Inferior parietal cortex (tissue), 1 donor: ENCODE measurements at regions not wholly inside any gene's neighbourhood (a gene's known extent, or its start where the extent isn't known, plus 50 kb on each side); places are given as distances from the start of the nearest gene placed in this dataset.
"Not testable (repeated sequence)": the region's sequence is repeated elsewhere in the genome, so short reads cannot be mapped to it uniquely, and the experiment has no call there.

Source experiments
- DNase-seq: peaks from one replicate; pipeline ENCODE4 v3.0.0-alpha.2; 2016; ENCODE audit errors: extremely low spot score

DNA sequence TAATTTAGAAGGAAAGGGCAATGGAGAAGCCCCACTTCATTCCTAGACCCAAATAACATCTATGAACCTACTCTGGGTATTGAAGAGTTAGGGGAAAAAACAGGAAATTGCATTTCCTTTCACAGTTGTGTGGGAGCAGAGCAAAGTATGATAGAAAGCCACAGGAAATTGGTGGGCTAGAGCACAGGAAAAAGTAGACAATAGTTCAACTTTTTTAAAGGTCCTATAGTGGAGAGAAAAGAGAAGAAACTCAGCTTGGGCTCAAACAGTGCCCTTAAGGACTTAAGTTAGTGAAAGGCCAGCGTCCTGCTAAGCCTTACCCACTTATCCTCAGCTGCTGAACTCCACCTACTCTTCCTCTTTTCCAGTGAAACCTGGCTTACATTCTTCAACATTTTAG is 258.1 kb downstream of the DPY19L2 start:
- DNase-seq: no peak

DNA sequence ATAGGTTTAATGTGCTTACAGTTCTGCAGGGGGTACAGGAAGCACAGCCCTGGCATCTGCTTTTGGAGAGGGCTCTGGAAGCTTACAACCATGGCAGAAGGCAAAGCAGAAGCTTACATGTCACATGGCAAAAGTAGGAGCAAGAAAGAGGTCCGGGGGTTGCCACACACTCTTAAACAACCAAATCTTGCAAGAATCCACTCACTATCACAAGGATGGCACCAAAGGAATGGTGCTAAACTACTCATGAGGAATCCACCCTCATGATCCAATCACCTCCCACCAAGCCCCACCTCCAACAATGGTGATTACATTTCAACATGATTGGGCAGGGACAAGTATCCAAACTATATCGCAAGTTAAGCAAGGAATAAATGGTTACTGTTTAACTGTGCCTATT is 255.8 kb upstream of the AVPR1A start:
- no peak for DNase-seq

DNA sequence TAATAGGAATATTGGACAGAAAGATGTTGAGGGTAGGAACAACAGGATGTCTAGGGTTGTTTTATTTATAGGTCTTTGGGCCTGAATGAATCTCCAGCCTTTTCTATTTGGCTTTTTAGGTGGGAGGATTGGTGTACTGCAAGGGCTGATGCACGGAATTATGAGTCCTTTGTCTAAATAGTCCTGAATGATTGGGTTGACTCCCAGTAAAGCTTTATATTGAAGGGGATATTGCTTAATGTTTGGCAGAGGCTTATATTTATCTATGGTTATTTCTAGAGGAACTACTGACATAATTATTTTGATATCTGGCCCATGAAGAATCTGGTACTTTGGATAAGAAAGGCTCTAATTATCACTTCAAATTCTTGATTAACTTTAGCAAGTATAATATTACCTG is 253.6 kb upstream of the AVPR1A start:
- no peak for DNase-seq

DNA sequence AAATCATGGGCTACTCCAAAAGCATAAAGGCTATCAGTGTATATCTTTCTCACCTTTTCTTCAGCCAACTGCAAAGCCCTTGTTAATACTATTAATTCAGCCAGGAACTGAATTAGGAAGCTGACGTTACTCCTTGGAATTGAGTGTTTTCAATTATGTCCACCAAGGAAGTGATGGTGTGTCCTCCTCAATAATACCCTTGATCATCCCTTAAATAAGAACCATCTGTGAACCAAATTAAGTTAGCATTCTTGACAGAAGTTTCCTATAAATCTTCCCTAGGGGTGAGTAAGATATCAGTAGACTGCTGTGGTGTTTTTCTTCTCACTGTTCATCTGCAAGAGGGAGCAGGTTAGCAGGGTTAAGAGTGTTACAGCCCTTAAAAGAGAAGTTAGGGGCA is 252.3 kb upstream of the AVPR1A start:
- DNase-seq: no peak

DNA sequence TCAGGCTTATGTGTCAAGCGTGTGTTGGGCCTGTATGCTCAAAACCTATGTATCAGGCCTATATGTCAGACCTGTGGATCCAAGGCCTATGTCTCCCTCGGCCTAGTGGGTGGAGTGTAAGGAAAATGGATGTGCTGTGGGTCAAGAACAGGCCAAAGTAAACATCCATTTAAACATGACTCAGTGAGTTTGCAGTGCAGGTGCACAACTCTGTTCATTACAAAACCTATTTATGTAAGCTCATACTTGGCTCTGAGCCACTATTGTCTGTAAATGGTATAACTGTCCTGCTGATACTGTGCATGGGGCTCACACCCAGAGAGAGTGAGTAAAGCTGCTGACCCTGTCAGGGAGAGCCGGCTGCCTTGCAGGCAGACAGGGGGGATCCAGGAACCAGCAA is 249.7 kb upstream of the AVPR1A start:
- DNase-seq: no peak

DNA sequence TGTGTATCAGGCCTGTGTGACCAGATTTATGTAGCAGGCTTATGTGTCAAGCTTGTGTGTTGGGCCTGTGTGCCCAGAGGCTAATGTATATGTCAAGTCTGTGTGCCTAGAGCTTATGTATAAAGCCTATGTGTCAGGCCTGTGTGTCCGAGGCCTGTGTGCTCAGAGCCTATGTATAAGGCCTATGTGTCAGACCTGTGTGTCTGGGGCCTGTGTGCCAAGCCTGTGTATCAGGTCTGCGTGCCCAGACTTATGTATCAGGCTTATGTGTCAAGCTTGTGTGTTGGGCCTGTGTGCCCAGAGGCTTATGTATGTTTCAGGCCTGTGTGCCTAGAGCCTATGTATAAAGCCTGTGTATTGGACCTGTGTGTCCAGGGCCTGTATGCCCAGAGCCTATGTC is 249.3 kb upstream of the AVPR1A start:
- DNase-seq: no peak

DNA sequence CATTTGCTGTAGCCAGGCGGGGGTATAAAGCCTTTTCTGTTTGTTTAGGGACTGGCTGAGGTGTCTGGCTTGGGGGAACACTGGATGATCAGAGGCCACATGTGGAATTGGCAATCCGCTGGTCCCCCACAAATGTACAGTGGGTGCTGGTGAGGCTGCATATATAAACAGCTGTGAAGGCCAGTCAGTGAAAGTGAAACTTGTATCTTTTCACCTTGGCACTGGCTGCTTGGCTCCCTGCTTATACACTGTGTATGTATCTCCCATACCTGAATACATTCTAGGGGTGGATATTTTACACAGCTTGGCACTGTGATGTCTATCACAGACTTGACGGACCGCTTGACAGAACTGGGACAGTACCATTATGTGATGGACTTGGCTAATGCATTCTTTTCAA is 246.8 kb upstream of the AVPR1A start:
- DNase-seq: no peak

DNA sequence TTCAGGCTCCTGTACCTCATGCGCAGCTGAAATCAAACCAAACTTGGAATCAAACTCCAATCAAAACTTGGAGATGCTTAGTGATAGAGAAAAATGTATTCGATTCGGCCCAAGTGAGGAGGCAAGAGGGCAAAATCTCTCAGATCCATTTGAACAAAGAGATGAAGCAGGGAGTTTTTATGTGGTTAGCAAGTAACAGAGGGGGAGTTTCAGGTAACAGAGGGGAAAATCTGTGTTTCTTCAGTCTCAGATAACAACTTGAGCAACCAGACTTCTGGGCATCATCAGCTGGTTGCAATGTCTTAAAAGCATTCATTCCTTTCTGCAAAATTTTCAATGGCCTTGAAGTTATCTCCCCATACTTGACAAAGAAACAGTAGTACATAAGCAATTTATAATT is 245.1 kb upstream of the AVPR1A start:
- DNase-seq: no peak

DNA sequence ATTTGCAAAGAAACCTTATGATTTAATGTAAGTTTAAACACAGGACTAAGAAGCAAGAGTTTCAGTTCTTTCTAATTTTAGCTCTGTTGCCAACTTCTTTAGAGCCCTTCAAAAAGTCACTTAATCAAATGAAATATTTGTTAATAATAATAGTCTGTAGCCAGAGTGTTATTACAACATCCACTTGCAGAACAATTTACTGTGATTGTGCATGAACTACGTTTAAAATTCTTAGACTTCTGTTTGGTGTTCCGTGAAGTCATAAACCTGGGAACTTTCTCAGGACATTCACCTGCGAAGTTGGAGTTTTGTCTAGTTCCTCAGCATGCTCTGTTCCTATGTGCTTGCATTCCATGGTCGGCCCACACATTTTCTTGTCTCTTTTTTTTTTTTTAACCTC is 244.0 kb upstream of the AVPR1A start:
- no peak for DNase-seq

DNA sequence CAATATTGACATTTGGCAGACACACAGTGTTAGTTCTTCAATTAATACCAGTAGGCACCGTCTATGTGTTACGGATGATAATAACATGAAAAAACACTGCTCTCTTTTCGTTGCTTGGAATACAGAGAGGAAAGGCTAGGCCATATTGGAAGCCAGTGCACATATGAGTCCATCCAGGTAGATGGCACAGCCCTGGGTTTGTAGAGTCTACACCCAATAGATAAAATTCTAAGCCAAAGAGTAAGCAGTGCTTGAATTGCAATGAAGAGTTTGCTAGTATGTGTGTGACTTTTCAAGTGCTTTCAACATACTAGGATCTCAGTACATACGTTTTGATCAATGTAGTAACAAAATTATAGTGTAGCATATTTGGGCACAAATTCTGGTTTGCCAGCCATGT is 243.3 kb upstream of the AVPR1A start:
- DNase-seq: no peak

DNA sequence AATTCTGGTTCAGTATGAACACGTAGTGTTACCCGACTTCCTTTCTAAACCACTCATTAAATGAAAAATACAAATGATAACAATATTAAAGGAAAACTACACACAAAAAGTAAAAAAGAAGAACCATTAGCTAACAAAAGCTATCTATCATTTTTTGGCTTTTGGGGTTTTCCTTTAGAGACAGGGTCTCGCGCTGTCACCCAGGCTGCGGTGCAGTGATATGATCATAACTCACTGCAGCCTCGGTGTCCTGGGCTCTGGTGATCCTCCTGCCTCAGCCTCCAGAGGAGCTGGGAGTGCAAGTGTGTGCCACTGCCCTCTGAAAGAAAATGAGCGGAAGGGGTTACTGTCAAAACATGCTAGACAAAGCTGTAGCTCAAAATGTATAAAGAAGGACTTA is 238.2 kb upstream of the AVPR1A start:
- DNase-seq: no peak

DNA sequence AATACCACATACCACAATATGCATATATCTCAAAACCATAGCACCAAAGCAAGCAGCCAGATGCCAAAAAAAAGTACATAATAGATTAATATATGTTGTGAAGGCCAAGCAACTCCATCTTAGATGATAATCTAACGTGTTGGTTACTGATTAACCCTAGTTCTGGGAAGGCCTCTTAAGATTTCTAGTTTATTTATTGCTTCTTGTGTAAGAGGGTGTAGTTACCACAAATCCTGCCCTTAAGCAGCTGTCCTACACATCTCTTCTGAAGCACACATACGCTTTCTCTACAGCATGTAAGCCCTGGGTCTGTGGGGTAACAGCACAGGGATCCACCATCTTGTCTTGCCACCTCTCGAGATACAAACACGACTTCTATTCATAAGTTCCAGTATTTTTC is 236.8 kb upstream of the AVPR1A start:
- DNase-seq: no peak

DNA sequence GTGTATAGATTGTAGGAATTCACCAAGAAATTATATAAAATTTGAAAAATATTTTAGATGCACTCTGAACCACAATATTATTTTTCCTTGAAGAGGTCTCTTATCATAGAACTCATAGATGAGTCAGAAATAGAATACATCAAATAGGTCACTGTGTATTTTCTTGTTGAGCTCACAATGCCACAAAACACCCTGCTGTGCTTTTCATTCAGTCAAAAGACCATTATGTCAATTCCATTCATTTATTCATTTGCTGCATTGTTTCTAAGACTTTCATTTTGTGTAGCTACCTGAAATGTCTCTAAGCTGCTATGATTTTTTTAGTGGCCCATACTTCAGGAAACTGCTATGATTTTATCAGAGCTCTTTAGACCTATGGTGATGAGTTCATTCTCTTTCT is 231.9 kb upstream of the AVPR1A start:
- DNase-seq: no peak

DNA sequence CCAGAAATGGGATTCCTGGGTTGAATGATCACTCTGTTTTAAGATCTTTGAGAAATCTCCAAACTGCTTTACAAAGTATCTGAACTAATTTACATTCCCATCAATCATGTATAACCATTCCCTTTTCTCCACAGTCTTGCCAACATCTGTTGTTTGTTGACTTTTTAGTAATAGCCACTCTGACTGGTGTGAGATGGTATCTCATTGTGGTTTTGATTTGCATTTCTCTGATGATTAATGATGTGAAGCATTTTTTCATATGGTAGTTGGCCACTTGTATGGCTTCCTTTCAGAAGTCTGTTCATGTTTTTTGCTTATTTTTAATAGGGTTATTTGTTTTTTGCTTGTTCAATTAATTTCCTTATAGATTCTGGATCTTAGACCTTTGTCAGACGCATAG is 211.8 kb upstream of the AVPR1A start:
- DNase-seq: no peak

DNA sequence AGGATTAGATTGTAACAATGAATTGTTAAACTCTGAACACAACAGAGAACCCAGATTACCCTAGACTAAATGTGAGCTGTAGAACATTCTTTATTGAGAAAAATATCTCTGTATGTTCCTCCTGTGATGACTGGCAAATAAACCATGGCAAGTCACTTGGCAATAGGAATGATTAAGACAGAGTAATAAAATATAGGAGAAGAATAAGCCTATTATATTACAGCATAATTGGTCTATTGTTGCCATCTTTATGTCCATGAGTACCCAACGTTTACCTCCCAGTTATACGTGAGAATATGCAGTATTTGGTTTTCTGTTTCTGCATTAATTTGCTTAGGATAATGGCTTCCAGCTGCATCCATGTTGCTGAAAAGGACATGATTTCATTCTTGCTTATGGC is 211.2 kb upstream of the AVPR1A start:
- DNase-seq: no peak

DNA sequence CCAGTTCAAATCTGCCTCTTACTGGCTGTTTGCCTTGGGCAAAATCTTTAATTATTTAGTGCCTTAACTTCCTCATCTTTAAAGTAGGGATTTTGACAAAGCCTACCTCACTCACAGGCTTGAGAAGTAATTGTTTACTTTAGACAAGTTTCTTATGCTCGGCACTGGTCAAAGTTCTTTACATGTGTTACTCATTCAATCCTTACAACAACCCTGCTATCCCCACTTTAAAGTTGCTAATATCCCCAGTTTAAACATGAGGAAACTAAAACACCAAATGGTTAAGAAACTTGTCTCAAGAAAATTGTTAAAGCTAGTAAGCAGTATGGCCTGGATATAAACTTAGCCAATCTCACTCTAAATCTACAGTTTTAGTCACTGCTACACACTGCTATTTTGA is 204.0 kb upstream of the AVPR1A start:
- DNase-seq: no peak

DNA sequence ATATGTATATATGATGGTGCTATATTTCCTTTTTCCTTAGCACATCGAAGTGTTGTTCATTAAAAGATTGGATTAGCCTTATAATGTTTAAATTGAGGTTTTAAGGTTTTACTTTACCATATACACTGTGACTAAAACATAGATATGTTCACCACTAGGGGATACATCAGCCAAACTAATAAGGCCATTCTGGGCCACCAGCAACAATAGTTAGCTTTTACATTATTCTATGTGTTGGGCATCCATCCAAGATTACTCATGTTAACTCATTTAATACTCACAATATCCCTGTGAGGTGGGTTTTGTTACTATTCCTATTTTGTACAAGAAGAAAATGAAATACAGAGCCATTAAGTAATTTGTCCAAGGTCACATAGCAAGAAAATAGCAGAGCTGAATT is 202.6 kb upstream of the AVPR1A start:
- DNase-seq: no peak

DNA sequence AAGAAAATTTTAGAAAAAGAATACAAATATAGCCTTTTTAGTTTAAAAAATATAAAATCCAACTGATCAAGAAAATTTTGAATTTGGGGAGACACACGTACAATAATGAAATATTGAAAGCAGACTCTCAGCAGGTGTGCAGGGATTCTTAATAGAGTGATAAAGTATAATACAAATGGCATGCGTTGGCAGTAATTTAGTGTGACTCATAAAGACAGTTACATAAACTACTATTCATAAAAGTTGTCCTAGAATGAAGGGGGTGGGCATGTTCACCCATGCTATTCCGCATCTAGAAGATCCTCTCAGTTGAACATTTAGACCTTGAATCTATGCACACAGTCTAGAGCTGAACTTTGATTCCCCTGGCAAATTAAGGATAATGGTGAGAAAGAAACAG is 200.4 kb upstream of the AVPR1A start:
- DNase-seq: no peak

DNA sequence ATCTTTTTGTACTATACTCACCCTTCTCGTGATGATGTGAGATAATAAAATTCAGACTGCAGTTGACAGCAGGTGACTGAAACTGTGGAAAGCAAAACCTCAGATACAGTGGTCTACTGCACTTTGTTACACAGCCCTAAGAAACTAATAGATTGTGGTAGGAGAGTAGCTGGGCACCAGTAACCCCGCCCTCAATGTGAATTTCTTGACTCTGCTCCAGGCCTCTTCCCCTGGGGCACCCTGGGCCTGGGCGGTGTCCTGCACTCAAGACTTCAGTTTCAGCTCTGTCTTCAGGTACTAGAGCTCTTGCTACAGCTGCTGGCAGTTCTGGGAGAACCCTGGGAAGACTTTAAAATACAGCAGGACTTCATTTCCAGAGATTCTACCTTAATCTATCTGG is 197.6 kb upstream of the AVPR1A start:
- no peak for DNase-seq

DNA sequence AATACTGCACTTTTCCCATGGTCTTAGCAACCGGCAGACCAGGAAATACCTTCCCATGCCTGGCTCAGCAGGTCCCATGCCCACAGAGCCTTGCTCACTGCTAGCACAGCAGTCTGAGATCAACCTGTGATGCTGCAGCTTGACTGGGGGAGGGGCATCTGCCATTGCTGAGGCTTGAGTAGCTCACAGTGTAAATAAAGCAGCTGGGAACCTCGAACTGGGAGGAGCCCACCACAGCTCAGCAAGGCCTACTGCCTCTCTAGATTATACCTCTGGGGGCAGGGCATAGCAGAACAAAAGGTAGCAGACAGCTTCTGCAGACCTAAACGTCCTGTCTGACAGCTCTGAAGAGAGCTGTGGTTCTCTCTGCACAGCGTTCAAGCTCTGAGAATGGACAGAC is 186.2 kb upstream of the AVPR1A start:
- DNase-seq: not testable (repeated sequence)

DNA sequence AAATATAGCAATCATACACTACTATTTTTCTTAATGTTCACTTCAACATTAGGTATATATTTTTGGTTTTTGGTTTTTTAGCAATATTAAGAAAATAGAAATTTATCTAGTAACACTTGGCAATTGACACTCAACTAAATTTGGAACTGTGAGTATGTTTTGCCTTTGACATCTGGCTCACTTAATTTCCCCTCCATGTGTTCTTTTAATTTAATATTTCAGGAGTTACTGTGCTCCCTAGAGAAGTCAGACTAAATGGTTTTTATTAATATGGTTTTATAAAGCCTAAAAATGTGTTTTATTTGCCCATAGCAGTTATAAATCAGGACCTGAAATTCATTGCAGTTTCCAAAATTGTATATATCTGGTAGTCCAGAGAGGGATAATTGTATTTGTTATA is 175.3 kb upstream of the AVPR1A start:
- DNase-seq: no peak

DNA sequence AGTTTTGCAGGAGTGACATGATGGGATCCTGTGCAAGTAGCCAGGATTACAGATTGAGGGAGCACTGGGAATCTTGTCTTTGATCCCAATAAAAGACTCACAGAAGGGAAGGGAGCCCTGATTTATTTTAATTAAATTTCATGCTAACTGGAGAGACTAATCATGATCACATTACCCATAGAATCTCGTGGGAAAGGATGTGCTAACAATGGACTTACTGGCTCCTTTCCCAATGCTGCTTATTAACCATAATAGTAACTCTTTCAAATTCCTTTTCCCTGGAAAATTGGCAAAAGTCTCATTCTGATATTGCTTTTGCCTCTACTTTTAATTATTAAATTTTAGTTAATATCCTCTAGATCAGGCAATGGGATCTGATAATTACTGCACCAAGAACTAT is 174.8 kb upstream of the AVPR1A start:
- DNase-seq: no peak

DNA sequence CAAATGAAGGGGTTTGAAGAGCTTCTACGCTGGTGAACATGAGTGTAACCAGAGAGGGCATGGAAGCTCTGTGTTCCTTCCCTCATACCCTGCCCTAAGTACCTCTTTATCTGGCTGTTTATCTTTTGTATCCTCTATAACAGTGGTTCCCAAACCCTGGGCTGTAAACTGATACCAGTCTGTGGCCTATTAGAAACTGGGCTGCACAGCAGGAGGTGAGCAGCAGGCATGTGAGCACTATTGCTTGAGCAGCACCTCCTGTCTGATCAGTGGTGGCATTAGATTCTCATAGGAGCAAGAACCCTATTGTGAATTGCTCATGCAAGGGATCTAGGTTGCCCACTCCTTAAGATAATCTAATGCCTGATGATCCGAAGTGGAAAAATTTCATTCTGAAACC is 172.9 kb upstream of the AVPR1A start:
- no peak for DNase-seq

DNA sequence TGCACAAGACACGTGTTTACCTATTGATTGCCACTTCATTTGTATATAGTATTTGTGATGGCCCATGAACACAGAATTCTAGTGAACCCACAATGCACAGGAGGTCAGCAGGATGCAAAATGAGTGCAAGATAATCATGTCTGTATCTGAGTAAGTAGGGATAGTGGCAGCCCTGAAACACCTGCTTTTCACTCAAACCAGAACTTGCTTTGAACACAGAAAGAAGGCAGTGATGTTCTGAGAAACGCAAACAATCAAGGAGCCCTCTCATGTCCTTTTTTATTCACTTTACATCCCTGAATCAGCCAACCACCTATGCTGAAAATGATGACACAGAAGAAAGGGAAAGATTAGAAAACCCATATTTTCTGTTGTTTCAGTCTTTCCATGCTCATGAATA is 170.4 kb upstream of the AVPR1A start:
- no peak for DNase-seq

DNA sequence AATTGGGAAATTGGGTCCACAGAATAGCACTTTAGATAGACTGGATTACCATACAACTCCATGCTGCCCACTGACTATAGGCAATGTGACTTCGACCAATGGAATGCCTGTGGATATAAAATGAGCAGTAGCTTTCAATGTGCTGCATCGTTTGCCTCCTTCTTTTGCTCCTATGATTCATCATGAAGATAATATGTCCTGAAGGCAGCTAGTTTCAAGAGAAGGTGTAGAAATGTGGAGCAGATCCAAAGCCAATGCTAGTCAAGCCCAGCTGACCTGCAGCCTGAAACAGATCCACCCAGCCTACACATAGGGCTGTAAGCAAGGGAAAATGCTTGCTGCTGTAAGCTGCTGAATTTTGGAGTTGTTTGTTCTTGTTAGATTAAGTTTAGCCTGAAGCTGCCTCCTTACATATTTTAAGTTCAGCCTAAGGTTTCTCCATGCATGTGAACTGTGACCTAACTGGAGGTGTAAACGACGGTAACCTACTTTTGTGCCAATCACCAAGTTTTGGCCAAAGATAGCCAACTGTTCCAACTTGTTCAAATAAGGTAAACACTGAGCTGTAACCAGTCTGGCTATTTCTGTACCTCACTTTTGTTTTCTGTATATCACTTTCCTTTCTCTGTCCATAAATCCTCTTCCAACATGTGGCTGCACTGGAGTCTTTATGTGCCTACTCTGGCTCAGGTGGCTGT is 169.1 kb upstream of the AVPR1A start:
- DNase-seq: no peak
